T-helper 1 cell treated with Interleukin-12 subunit alpha and Interleukin-12 subunit beta and Interleukin-4 antibody, amounts not matched to agents 30 μg/mL and 1 μg/mL, for 36 hours (primary cell): ENCODE measurements at regions not wholly inside any gene's neighbourhood (a gene's known extent, or its start where the extent isn't known, plus 50 kb on each side); places are given as distances from the start of the nearest gene placed in this dataset.

Source experiments
- H3K27ac Mint-ChIP-seq: one replicate; pipeline ENCODE4 v1.8.0; 2021; ENCODE audit warnings: mild to moderate bottlenecking, mixed read lengths
- H3K27me3 Mint-ChIP-seq: one replicate; pipeline ENCODE4 v1.8.0; 2021; ENCODE audit warnings: low read depth, mixed read lengths
- H3K36me3 Mint-ChIP-seq: one replicate; pipeline ENCODE4 v1.8.0; 2021; ENCODE audit warnings: low read depth, mixed read lengths
- H3K4me1 Mint-ChIP-seq: one replicate; pipeline ENCODE4 v1.8.0; 2021; ENCODE audit warnings: low read depth, mixed read lengths
- H3K4me3 Mint-ChIP-seq: one replicate; pipeline ENCODE4 v1.8.0; 2021; ENCODE audit warnings: mild to moderate bottlenecking, moderate library complexity, mixed read lengths
- H3K9me3 Mint-ChIP-seq: one replicate; pipeline ENCODE4 v1.8.0; 2021; ENCODE audit warnings: mixed read lengths

DNA sequence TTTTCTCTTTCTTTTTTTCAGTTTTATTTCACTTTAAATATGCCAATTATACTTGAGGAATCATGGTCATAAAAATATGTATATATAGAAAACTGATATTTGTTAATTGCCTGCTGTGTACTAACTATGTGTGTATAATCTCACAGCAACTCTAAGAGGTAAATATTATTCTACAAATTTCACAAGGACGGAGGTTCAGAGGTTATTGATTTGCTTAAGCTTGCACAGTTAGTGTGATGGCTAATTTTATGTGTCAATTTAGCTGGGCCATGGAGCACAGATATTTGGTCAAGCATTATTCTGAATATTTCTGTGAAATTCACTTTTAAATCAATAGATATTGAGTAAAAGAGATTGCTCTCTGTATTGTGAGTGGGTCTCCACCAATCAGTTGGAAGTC lies 75.7 kb upstream of the CENPW start:
- Mint-ChIP-seq H3K27me3 (no peaks in the 10 kb centered on the region), H3K4me1 (no peaks in the 10 kb centered on the region), H3K9me3 (peaks cover 13% of the 10 kb centered on the region), H3K4me3 (no peak overlapping the region), H3K27ac (no peak overlapping the region), H3K36me3 (no peaks in the 10 kb centered on the region)

DNA sequence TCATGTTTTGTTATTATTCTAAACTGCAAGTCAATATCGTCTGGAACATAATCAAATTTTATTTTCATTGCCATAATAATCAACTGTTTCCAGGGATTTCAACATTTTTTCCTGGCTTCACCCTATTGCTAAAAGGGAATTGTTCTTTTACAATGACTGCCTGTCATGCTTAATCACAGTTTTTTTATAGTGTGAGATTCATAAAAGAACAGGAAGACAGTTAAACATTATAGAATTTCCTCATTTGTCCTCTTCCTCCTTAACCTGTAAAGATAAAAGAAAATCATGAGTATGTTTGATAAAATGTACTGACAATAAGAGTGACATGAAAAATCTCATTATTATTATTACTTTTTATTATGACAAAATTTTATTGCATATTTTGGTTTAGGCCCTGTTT lies 73.3 kb upstream of the CENPW start:
- H3K36me3 Mint-ChIP-seq: no peaks in the 10 kb centered on the region
- H3K9me3 Mint-ChIP-seq: no peaks in the 10 kb centered on the region
- H3K27me3 Mint-ChIP-seq: no peaks in the 10 kb centered on the region
- no peaks in the 10 kb centered on the region for H3K4me1 Mint-ChIP-seq
- H3K4me3 Mint-ChIP-seq: no peak overlapping the region
- H3K27ac Mint-ChIP-seq: no peak overlapping the region

DNA sequence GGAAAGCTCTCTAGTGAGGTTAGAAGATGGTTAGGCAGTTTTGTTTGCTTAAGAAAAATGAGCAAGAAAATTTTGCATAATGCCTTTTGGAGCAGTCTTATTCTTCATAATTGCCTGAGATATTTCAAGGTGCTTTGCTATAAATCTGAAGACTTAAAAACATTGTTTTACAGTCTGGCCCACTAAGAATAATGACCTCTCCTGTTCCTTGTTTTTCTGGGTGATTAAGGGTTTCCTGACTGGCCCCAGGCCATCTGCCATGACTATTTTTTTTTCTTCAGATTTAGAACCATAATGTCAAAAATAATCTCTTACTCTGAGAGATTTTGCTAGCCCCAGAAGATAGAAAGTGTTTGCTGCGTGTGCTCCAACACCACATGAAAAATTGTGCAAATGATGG lies 72.3 kb upstream of the CENPW start:
- Mint-ChIP-seq H3K9me3 (no peaks in the 10 kb centered on the region), H3K27me3 (no peaks in the 10 kb centered on the region), H3K27ac (no peak overlapping the region), H3K4me3 (no peak overlapping the region), H3K4me1 (no peaks in the 10 kb centered on the region), H3K36me3 (no peaks in the 10 kb centered on the region)

DNA sequence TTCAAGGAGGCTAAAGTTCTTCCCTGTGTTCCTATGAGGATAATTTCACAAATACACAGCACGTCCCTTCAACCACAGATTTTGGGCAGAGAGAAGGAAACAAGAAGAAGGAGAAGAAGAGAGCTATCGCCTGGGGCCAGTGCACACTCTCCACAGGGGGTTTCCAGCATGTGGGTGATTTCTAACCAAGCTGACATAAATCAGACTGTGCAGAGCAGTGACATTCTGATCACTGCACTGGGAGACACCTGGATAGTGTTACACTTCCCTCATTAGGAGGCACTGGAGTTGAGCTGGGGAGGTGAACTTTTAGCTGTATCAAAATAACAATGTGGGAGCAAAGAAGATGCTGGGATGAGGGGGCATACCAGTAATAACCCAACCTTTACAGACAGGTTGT lies 71.8 kb upstream of the CENPW start:
- H3K27ac Mint-ChIP-seq: no peak overlapping the region
- H3K9me3 Mint-ChIP-seq: no peaks in the 10 kb centered on the region
- H3K4me1 Mint-ChIP-seq: no peaks in the 10 kb centered on the region
- peaks cover 3% of the 10 kb centered on the region for H3K27me3 Mint-ChIP-seq
- H3K36me3 Mint-ChIP-seq: no peaks in the 10 kb centered on the region
- no peak overlapping the region for H3K4me3 Mint-ChIP-seq

DNA sequence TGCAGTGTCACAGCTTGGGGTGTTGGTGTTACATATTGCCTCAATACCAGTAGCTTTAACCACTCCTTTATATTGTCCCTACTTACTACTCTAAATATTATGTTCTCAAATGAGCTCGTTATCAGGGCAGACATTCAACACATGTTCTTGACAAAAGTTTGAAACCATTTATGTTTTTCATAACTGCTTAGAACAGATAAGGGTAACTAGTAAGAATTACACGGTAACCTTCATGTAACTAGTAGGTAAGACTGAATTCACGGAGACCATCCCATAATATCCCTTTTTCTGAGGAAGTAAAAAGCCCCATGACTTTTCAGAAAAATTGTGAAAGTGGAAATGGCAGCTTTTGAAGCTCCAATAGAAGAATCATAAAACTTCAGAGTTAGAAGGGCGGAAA lies 59.6 kb upstream of the CENPW start:
- H3K4me3 Mint-ChIP-seq: no peak overlapping the region
- H3K27ac Mint-ChIP-seq: no peak overlapping the region
- H3K4me1 Mint-ChIP-seq: no peaks in the 10 kb centered on the region
- no peaks in the 10 kb centered on the region for H3K9me3 Mint-ChIP-seq
- no peaks in the 10 kb centered on the region for H3K36me3 Mint-ChIP-seq
- H3K27me3 Mint-ChIP-seq: no peaks in the 10 kb centered on the region

DNA sequence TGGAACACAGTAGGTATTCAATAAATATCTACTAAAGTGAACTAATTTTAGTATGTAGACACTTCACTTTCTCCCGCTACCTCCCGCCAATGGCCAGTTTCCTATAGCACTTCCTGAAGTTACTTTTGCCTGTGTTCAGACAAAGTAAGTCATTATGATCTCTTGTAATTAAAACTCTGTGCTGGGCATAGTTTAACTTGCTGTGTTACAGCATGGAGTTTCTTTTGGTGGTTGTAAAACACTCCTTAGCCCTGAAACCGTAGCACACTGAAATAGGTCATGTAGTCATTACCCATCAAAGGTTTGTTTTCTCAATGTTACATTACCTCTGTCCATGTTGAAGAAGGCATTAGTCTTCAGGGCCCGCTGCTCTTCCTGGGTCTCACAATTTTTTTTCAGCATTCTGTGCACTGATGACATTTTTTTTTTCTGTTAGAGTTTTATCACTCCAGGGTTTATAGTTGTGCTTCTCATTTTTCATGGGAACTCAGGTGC lies 54.0 kb upstream of the CENPW start:
- H3K4me3 Mint-ChIP-seq: no peak overlapping the region
- H3K27ac Mint-ChIP-seq: no peak overlapping the region
- H3K36me3 Mint-ChIP-seq: no peaks in the 10 kb centered on the region
- no peaks in the 10 kb centered on the region for H3K9me3 Mint-ChIP-seq
- no peaks in the 10 kb centered on the region for H3K4me1 Mint-ChIP-seq
- no peaks in the 10 kb centered on the region for H3K27me3 Mint-ChIP-seq
